ENCODE measurements at regions not wholly inside any gene's neighbourhood (a gene's known extent, or its start where the extent isn't known, plus 50 kb on each side); places are given as distances from the start of the nearest gene placed in this dataset.
"Not testable (repeated sequence)": the region's sequence is repeated elsewhere in the genome, so short reads cannot be mapped to it uniquely, and the experiment has no call there.

- DNase-seq = no peak
Measured at GRCh38 chr12:87231818-87232217, 797.4 kb downstream of the C12orf50 start.

DNA sequence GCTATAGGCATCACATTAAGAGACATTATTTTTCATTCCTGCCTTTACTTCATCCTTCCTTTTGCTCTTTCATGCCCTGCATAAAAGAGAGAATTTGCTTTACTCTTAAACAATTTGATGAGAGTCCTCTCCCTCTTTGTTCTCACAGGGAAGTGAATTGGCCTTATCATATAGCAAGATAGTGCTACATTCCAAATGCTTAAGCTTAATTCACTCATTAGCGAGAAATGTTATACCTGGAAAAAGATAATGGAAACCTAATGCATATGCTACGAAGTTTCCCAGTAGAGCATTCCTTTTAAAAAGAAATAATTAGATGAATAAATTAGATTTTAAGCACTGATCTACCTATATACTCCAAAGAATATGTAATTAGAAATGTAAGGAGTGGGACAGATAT, 798.8 kb downstream of the C12orf50 start:
- no peak for DNase-seq

GRCh38 chr12:87227162-87227561, 802.0 kb downstream of the C12orf50 start:
- no peak for DNase-seq

DNA sequence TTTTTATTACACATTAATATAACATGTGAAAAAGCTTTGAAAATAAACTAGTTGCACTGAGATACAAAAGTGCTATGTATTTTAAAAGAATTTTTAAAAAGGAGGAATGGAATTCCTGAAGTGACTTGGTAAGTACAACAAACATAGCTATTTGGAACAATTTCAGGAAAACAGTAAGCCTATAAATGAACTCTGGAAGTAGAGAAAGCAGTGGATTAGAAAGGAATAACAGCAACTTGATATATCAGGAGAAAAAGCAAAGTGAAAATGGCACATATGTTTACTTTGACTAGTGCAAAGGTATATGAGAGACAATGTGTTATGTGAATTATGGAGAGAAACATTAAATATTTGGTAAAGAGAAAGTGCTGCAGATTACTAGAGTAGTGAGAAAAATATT, 811.7 kb downstream of the C12orf50 start:
- DNase-seq = no peak

DNA sequence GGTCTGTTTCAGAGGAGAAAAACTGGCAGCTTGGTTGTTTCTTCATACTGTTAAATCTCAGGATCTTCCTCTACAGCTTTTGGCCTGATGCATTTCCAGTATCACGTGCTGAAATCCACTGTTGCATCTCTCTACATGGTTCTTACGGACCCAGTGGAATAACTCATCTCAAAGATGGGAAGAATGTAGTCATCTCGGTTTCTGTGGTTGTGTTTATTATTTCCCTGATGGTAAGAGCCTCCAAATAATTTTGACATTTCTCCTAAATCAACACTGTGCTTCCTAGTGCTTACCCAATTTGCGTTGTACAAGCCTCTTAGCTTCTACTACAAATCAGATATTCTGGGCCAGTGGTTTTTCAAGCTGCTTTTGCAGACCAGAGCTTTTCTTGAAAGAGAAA, 812.8 kb downstream of the C12orf50 start:
- no peak for DNase-seq

DNA sequence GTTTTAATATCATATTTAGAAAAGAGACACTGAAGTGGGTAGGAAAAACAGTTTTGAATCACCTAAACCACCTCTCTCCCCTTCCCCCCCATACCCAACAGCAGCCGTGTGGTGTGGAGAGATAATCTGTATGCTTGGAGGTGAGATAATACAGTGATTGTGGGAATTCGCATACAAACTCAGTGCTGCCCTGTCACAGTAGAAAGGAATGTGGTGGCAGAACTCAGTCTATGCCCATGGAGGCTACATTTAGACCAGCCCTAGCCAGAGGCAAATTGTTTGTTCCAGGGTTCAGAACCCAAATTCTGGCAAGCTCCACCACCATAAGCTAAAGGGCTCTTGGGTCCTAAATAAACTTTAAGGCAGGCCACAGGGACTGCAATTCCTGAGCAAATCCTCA, 827.0 kb downstream of the C12orf50 start:
- DNase-seq = no peak

- DNase-seq = no peak
Measured at GRCh38 chr12:87201598-87201997, 827.6 kb downstream of the C12orf50 start.

DNA sequence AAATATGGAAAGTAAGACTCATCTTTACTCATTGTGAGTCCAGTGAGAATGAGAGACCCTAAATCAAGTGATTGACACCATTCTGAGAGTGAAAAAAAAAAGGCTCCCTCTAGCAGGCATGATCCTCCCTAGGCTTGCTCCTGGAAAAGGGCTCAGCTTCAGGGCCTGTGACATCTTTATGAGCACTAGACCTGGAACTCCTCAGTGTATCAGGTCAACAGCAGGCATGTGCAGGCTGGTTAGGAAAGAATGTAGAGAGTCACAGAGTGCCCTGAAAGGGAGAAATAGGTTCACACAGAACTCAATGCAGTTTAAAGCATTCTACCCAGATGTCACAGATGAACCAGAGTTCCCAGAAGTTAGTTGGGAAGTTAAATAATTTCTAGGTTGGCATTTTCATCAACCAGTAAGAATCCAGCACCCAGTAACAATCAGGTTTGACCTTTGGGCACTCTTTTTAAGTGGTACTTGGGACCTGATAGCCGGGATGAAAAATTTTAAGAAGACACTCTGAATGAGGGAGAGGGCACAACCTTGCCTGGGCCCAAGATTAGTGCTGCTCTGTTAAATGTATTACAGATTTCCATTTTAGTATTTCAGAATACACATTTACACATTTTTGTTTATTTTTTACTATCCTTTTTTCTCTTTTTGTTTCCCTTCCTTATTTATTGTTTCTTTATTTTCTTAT, 828.8 kb downstream of the C12orf50 start:
- DNase-seq = no peak

- no peak for DNase-seq
Measured at GRCh38 chr12:87198181-87198580, 831.0 kb downstream of the C12orf50 start.

GRCh38 chr12:87196321-87196720, 832.9 kb downstream of the C12orf50 start:
- no peak for DNase-seq

- not testable (repeated sequence) for DNase-seq
Measured at GRCh38 chr12:87194389-87194788, 834.8 kb downstream of the C12orf50 start.

DNA sequence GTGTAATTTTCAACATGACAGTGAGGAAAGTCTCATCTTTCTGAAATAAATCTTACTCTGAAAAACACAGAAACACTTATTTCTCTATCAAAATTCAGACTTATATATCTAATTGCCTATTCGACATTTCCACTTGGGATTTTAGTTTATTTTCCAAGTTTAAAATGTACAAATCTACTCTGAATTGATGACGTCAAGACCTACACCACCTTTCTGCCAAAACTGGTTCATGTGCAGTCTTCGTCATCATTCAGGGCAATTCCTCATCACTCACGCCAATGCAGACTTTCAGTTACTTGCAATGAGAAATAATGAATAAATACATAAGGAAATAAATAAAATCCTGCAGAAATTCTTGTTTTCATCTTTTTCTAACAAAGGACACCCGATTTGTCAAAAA, 843.8 kb downstream of the C12orf50 start:
- DNase-seq = no peak

- no peak for DNase-seq
Measured at GRCh38 chr12:87182696-87183233, 846.4 kb downstream of the C12orf50 start.

GRCh38 chr12:87171356-87171755, 857.8 kb downstream of the C12orf50 start:
- DNase-seq = no peak

DNA sequence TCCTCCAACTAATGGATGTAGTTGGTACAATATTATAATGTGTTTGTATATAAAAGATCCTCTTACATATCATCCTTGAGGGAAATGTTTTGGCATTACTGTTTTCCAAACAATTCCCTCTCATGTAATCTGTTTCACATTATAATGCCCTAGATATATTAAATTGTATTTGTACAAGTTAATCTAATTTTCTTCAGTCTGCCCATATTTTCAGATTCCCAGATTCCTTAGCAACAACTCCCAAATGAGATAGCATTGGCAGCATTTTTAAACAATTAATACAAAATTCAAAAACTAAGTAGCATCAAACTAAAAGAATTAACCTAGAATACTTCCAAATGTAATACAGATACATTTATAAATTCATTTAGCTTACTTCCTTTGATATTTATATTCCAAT, 860.2 kb downstream of the C12orf50 start:
- DNase-seq = no peak

GRCh38 chr12:87165733-87166375, 863.3 kb downstream of the C12orf50 start:
- DNase-seq = no peak

DNA sequence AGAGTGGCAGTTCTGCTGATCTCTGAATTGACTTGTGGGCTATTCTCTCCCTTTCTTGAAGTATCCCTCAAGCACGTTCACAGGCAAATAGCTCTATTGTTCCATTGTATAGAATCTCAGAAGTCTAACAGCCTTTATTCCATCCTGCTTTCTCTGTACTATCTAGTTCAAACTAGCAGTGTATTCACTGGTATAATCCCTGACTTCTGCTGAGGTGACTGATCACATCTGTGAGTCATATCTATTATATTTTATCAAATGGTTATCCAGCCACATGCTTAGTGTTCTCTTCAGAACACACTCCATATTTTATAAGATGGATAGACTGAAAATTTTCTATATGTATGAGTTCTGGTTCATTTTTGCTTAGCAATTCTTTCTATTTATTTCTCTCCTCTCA, 866.1 kb downstream of the C12orf50 start:
- no peak for DNase-seq

DNA sequence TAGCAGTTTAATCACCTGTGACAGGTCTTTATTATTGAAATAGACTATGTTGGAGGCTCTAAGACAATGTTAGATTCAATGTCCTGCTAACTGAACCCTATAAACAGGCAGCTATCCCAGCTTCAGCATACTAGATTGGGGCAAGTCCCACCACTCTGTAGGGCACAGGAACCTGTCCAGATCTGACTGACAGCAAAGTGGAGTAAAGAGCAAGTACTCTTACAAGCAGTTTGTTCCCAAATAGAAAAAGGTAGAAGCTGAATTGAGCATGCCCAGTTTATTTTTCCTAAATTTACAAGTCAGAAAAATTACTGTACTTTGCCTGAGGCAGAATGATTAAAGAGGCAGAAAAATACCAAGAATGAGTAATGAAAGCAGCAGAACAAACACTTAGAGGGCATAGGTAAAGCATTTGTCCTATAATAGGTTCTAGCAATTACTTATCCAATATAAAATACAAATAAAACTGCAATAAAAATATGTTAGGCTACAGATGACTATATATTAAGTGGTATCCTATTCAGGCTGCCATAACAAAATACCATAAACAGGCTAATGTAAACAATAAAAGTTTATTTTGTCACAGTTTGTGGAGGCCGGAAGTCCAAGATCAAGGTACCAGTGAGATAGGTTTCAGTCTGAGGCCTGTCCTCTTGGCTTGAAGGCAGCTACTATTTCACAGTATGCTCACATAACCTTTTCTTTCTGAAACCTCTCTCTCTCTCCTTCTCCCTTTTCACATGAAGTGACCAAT, 868.2 kb downstream of the C12orf50 start:
- DNase-seq = no peak

GRCh38 chr12:87157791-87158190, 871.4 kb downstream of the C12orf50 start:
- no peak for DNase-seq

DNA sequence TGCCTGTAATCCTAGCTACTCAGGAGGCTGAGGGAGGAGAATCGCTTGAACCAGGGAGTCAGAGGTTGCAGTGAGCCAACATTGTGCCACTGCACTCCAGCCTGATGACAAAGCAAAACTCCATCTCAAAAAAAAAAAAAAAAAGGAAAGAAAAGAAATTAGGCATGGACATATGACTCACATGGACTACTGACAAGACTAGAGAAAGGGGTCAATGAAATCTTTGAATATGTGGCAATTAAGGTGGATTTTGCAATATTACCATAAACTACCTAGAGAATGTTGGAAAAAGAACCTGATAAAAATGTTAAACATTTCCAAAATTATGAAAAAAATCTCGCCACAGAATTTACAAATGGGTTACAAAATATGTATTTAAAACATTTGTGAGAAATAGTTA, 873.6 kb downstream of the C12orf50 start:
- no peak for DNase-seq

- DNase-seq = no peak
Measured at GRCh38 chr12:87152841-87153528, 876.2 kb downstream of the C12orf50 start.

- DNase-seq = no peak
Measured at GRCh38 chr12:87152075-87152474, 877.1 kb downstream of the C12orf50 start.
